Testis (tissue), 2 donors: ENCODE measurements at regions not wholly inside any gene's neighbourhood (a gene's known extent, or its start where the extent isn't known, plus 50 kb on each side); places are given as distances from the start of the nearest gene placed in this dataset.

ENCODE experiments used
- DNase-seq: peaks from one replicate; pipeline ENCODE4 v3.0.0-alpha.2; 2019
- H3K27ac ChIP-seq, 2 donors: fragments of 200-600 bp; sonication (generic); one replicate each; pipeline ENCODE4 v1.5.1; 2019
- H3K27me3 ChIP-seq: fragments of 200-600 bp; sonication (generic); one replicate; pipeline ENCODE4 v1.5.1; 2019
- H3K36me3 ChIP-seq: fragments of 200-600 bp; sonication (generic); one replicate; pipeline ENCODE4 v1.5.1; 2017; ENCODE audit warnings: low read depth; ENCODE audit errors: missing control alignments
- H3K4me1 ChIP-seq: fragments of 200-600 bp; sonication (generic); one replicate; pipeline ENCODE4 v1.5.1; 2019
- H3K4me3 ChIP-seq, 2 donors: fragments of 200-600 bp; sonication (generic); one replicate each; pipeline ENCODE4 v1.5.1; 2017 to 2019
- H3K9me3 ChIP-seq: fragments of 200-600 bp; sonication (generic); one replicate; pipeline ENCODE4 v1.5.1; 2017
- POLR2A ChIP-seq: fragments of 450-650 bp; IDR thresholded peaks from one replicate; pipeline ENCODE4 v1.6.1; 2017; ENCODE audit warnings: antibody characterized with exemption, mild to moderate bottlenecking, moderate library complexity
- WGBS, 2 donors: methylation state at CpG; one replicate each; pipeline ENCODE4 v1.1.5; 2018; 5-methylcytosine and 5-hydroxymethylcytosine counted together
- intact Hi-C: fragments of 100-400 bp; cut with DNase I; formaldehyde crosslinking; loops from one replicate; pipeline ENCODE4 v1.15.1; 2023; ENCODE audit warnings: low total_unique reads
- TF ChIP-seq, protein P1 (sequence below), 3 experiments: fragments of 450-650 bp in 2 of 3; fragments of 200-600 bp in 1 of 3; sonication (generic) in 1 of 3; IDR thresholded peaks; one replicate each; pipeline ENCODE4 v1.5.1; 2016 to 2019; ENCODE audit warnings: antibody characterized with exemption in 3 of 3, mild to moderate bottlenecking in 2 of 3, moderate library complexity in 1 of 3

DNA sequence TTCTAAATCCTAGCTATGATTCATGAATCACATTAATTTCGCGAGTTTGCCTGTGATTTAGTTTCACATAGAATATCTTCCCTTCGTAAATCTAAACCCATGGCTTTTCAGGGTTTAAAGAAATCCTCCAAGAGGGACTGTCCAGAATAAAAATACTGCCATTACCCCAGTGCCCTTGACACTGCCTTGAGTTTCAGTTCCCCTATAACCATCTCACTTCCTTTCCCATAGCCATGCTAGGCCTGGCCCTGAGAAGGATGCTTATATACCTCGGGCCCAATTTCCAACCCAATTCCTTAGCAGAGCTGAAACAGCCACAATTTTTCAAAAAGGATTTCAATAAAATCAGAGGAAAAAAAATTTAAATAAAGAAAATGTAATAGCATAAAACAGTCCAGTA is 697.3 kb downstream of the FRK start:
- no peak for DNase-seq
- no peaks in the 10 kb centered on the region for H3K4me1 ChIP-seq
- no peak overlapping the region for H3K4me3 ChIP-seq
- H3K36me3 ChIP-seq: no peaks in the 10 kb centered on the region
- no peaks in the 10 kb centered on the region for H3K27me3 ChIP-seq
- H3K9me3 ChIP-seq: no peaks in the 10 kb centered on the region
- intact Hi-C loops: no loop called here
- TF ChIP-seq POLR2A: no peak
- TF ChIP-seq, protein P1, sequence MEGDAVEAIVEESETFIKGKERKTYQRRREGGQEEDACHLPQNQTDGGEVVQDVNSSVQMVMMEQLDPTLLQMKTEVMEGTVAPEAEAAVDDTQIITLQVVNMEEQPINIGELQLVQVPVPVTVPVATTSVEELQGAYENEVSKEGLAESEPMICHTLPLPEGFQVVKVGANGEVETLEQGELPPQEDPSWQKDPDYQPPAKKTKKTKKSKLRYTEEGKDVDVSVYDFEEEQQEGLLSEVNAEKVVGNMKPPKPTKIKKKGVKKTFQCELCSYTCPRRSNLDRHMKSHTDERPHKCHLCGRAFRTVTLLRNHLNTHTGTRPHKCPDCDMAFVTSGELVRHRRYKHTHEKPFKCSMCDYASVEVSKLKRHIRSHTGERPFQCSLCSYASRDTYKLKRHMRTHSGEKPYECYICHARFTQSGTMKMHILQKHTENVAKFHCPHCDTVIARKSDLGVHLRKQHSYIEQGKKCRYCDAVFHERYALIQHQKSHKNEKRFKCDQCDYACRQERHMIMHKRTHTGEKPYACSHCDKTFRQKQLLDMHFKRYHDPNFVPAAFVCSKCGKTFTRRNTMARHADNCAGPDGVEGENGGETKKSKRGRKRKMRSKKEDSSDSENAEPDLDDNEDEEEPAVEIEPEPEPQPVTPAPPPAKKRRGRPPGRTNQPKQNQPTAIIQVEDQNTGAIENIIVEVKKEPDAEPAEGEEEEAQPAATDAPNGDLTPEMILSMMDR (IDR thresholded peaks at IDR 0.05): no peak
- 84 to 91% methylated on average over 4 of the region's 4 CpGs for WGBS, 2 donors
- no peak overlapping the region for H3K27ac ChIP-seq

- Histone ChIP-seq H3K9me3 (no peaks in the 10 kb centered on the region), H3K36me3 (no peaks in the 10 kb centered on the region), H3K27me3 (no peaks in the 10 kb centered on the region), H3K4me1 (no peaks in the 10 kb centered on the region), H3K4me3 (no peak overlapping the region), H3K27ac (no peak overlapping the region)
- no peak for DNase-seq
- intact Hi-C loops: no loop called here
- 82 to 96% methylated on average over 1 of the region's 1 CpG for WGBS, 2 donors
- TF ChIP-seq, protein P1 (IDR thresholded peaks at IDR 0.05): no peak
- TF ChIP-seq POLR2A: no peak
Measured at GRCh38 chr6:115362234-115362633, 698.5 kb downstream of the FRK start.

- Histone ChIP-seq H3K36me3 (no peaks in the 10 kb centered on the region), H3K9me3 (no peaks in the 10 kb centered on the region), H3K27ac (no peak overlapping the region), H3K4me3 (no peak overlapping the region), H3K27me3 (no peaks in the 10 kb centered on the region), H3K4me1 (no peaks in the 10 kb centered on the region)
- DNase-seq: no peak
- intact Hi-C loops: no loop called here
- TF ChIP-seq, protein P1 (IDR thresholded peaks at IDR 0.05): no peak
- no peak for TF ChIP-seq POLR2A
- 79 to 84% methylated on average over 2 of the region's 2 CpGs for WGBS, 2 donors
Measured at GRCh38 chr6:115360602-115361325, 699.9 kb downstream of the FRK start.

DNA sequence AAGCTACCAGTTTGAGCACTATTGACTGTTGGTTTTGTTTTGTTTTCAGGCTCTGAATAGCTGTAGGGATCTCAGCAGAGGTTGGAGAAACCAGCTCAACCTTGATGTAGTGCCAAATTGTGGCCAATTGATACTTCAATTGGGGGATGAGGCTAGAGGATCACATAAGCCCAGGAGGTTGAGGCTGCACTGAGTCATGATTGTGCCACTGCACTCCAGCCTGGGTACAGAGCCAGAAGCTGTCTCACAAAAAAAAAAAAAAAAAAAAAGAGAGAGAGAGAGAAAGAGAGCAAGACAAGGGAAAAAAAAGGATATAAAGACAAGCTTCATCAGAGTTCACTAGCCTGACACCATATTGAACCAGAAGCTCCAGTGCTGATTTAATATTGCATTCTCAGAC is 702.1 kb downstream of the FRK start:
- Histone ChIP-seq H3K36me3 (no peaks in the 10 kb centered on the region), H3K4me3 (no peak overlapping the region), H3K4me1 (no peaks in the 10 kb centered on the region), H3K27ac (no peak overlapping the region), H3K27me3 (no peaks in the 10 kb centered on the region), H3K9me3 (no peaks in the 10 kb centered on the region)
- intact Hi-C loops: no loop called here
- TF ChIP-seq POLR2A: no peak
- TF ChIP-seq, protein P1 (IDR thresholded peaks at IDR 0.05): no peak
- no peak for DNase-seq

DNA sequence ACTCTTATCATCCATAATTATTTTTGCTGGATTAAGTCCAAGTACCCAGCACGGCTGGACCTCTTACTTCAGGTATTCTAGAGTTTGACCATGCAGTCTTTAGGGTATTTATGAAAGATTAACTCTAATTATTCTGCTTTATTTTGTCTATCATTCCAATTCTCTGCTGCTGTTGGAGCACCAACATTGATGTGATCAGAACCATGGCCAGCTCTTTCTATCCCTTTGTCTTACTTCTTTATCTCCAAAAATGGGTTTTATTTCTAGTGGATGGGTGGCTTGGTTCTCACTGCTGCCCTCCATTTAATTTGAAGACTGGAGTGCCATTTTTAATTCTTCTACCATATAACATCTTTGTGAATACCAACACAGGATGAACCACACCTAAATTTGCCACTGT is 704.3 kb downstream of the FRK start:
- Histone ChIP-seq H3K27me3 (no peaks in the 10 kb centered on the region), H3K27ac (no peak overlapping the region), H3K9me3 (no peaks in the 10 kb centered on the region), H3K4me1 (no peaks in the 10 kb centered on the region), H3K36me3 (no peaks in the 10 kb centered on the region), H3K4me3 (no peak overlapping the region)
- no peak for DNase-seq
- TF ChIP-seq, protein P1 (IDR thresholded peaks at IDR 0.05): no peak
- TF ChIP-seq POLR2A: no peak
- intact Hi-C loops: no loop called here
- 60 to 65% methylated on average over 1 of the region's 1 CpG for WGBS, 2 donors
